NCI-H2029 treated with DMSO at 0.1 percent for 48 hours (cell line): ENCODE measurements at regions not wholly inside any gene's neighbourhood (a gene's known extent, or its start where the extent isn't known, plus 50 kb on each side); places are given as distances from the start of the nearest gene placed in this dataset.
"Not testable (repeated sequence)": the region's sequence is repeated elsewhere in the genome, so short reads cannot be mapped to it uniquely, and the experiment has no call there.

Source experiments
- DNase-seq: peaks from one replicate; lab custom pipeline; 2025; lab: John Stamatoyannopoulos, UW

DNA sequence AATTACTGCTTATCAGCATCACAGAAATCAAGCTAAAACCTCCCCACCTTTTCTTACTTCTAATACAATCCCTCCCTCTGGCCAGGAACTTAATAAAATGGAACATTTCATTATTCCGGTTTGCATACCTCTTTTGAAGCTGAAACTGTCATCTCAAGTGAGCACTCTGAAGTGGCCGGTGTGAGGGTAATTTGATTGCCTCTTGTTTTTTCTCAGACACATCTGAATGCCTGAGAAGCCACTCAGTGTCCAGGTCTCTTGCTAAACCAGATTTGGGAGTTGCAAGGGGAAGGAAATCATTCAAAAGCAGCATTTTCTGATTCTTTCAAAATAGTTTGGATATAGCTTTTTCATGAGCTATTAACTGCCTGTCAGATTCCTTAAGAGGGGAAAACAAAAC lies 190.3 kb downstream of the C1D start:
- no peak for DNase-seq

DNA sequence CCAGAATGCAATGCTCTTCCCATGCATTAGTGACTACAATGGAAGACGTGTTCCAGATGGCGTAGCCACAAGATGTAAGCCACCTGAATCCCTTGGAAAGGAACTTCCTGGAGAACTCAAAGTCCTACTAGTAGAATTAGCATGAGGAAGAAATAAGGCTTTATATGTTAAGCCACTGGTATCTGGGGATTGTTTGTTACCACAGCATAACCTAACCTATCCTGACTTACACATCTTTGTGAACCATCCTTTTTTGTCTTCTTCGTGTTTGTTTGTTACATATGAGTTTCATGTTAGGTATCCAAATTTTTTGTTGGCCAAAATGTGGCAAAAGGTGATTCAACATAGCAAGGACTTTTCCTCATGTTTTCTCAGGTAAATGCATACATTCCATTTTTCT lies 188.9 kb downstream of the C1D start:
- no peak for DNase-seq

DNA sequence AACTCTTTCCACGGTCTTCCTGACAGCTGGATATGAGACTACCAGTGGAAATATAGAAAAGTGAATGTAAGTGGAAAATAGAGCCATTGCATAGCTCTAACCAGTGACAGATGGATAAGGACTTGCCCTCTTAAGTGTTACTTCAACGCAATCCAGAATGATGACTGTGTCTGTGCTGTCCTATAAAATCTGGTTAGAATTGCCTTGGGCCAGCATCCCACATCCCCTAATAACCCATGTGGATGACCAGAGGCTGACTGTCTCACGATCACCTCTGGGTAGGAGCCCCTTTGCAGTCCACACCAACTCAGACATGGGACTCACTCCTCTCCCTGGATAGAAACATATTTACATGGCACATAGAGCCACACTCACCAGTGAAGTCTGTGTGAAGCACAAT lies 186.6 kb downstream of the C1D start:
- no peak for DNase-seq

DNA sequence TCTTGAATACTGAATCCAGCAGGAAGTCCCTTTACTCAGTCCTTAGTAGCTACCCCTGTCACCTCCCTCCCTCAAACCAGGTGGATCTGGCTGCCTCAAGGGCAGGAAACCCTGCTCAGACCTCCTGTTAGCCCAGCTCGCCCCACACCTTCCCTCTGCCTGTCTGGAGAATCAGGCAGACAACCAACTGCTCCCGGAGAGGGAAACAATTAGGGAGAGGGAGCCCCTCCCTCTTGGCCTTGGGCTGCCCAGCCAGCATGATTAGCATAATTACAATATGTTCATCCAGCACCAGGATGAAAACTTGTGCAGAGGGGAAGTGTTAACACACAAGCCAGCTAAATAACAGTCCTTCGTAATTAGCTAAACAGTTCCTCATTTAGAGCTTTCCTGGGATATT lies 185.5 kb downstream of the C1D start:
- no peak for DNase-seq

DNA sequence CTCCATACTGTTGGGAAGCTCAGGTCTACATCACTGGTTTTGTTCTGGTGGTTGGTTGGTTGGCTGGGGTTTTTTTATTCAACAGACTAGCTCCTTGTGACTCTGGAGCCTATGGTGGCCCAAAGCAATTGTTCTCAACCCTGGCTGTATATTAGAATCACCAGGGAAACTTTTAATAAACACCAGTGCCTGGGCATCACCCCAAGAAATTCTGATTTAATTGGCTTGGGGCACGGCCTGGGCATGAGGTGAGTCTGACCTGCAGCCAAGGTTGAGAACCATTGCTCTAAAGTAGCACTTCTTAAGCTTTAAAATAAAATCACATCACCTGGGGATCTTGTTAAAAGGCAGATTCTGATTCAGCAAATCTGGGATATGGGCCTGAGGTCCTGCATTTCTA lies 184.1 kb downstream of the C1D start:
- DNase-seq: no peak

DNA sequence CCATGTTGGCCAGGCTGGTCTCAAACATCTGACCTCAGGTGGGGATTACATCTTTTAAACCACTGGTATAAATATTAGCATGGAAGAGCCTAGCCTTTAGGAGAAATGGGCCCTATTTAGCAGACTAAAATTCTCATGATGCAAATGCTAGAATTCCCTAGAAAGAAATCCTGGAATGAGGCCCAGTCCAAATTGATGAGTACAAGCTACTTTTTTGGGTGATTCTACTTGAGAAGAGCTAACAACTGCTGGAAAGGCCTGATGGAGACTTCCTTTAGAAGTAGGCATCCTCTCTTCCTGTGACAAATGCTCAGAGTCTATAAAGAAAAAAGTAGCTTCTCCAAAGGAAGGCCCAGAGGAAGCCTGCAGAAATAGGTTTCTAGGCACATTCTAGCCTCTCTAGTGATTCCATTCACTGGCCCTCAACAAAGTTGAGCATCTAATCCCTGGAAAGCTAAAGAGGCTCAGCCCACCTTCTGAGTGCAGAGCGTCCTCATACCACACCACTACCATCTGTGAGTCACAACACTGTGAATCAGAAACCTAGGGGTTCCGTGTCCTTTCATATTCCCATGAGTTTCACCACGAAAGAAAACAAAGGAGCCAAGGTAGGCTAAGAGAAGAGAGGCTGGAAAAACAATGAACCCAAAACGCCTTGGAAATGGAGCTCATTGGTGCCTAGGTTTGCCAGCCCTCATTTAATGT lies 183.1 kb downstream of the C1D start:
- no peak for DNase-seq

DNA sequence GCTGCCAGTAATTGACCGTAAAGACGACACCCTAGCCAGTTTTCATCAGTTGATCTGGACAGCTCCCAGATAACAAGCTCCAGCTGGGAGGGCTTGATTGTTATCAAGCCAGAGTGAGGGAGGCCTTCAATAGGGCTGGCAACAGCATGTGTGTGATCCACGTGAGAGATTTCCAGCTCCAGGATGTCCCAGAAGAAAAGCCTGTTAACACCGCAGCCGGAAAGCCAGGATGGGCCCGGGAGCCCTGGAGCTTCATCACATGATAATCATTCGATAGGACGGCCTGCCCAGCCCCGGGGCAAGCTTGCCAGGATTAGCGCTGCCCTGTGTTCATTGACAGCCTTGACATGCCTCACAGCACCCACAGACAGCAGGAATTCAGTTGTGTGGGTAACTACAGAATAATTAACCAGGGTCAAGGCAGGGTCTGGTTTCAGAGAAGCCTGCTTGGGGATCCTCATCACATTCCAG lies 182.5 kb downstream of the C1D start:
- DNase-seq: no peak

- no peak for DNase-seq
These were observed 181.0 kb downstream of the C1D start for GRCh38 chr2:67881816-67882215.

DNA sequence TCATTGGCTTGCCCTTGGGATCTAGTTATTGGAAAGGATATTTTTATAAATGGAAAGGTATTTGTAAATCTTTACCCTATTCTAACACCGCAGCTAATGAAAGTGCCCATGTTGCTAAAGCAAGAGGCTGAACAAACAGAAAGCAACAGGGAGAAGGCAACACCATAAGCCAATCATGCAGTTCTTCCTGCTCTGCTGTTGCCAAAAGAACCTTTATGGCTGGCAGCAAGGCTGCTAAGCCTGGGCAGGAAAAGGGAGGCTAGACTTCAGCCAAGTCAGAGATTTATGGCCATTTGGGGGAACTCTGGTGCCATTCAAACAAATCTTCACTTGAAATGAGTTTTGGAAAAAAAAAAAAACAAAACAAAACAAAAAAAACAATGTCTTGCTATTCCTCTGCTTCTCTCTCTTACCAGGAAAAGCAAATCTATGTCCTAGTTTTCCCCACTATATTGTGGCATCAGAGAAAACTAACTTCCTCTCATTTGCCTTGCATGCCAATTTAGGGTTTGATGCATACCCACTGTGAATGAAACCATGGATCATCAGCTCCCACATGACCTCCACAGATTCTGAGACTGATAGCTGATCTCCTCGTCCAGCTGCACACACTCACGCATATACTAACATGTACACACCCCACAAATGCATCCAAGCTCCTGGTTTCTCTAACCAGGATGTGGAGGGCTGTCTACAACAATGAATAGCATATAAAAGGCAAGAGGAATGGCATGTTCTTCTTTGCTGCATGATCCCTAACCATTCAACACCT lies 179.3 kb downstream of the C1D start:
- DNase-seq: no peak

- no peak for DNase-seq
These were observed 174.3 kb downstream of the C1D start for GRCh38 chr2:67888351-67889005.

GRCh38 chr2:67889056-67889455 lies 173.7 kb downstream of the C1D start:
- no peak for DNase-seq

- DNase-seq: no peak
These were observed 171.2 kb downstream of the C1D start for GRCh38 chr2:67891642-67892041.

DNA sequence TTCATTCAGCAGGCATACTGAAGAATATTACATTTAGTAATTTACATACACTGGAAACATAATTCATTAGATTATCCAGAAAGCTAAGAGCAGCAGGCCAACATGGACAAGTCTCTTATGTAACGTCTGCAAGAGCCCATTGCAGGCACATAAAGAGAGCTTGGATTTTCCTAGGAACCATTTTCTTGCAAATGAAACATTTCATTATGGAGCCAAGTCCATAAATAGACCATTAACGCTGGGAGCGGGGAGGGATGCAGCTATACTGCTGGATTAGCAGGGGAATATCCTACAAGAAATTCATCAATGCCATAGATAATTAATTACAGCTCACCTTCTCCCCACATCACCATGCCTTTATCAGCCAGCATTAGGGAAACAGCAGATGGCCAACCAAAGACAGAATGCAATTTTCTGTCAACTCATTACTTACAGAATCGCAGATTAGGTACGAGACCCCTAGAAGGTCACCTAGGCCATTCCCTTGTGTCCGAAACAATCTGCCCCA lies 170.4 kb downstream of the C1D start:
- no peak for DNase-seq

GRCh38 chr2:67895227-67895941 lies 167.4 kb downstream of the C1D start:
- no peak for DNase-seq

- DNase-seq: no peak
These were observed 166.7 kb downstream of the C1D start for GRCh38 chr2:67896076-67896475.

GRCh38 chr2:67896476-67896875 lies 166.3 kb downstream of the C1D start:
- DNase-seq: no peak

DNA sequence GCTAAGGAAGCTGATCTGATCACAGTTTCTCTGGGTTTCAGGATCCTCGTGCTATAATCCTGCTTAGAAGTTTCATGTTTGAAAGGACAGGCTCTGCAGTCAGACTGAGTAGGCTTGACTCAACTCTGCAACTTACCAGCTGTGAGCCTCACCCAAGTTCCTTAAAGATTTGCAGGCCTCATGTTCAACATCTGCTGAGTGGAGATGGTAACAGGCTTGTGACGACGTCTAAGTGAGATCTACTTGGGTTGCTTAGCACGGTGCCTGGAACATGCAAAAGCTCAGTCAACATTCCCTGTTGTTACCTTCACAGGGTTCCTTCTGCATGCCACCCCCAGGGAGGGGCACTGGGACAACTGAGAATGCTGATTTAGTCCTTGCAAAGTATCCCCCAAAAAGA lies 164.2 kb downstream of the C1D start:
- DNase-seq: no peak

GRCh38 chr2:67899187-67899586 lies 163.6 kb downstream of the C1D start:
- peak; percentile 17 for DNase-seq

- DNase-seq: no peak
These were observed 162.0 kb downstream of the C1D start for GRCh38 chr2:67900826-67901225.

- no peak for DNase-seq
These were observed 158.2 kb downstream of the C1D start for GRCh38 chr2:67904566-67904965.

DNA sequence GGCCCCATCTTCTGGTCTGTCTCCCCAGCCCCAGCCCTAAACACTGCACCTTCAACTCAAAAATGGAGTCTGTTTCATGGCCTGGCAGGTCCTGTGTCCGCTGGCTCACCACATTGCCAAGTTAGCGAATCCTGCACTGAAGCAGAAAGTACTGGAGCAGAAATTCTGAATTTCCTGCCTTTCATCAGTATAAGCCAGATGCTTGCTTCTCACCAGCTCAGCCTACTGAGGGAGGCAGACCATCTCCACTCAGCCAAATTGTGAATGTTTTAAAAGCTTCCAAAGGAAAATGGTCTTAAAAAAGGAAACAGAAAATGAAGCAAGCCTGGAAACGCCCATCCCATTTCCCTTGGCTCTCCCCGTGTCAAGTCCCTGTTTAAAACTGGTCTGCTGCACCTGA lies 157.8 kb downstream of the C1D start:
- DNase-seq: no peak

- not testable (repeated sequence) for DNase-seq
These were observed 156.3 kb downstream of the C1D start for GRCh38 chr2:67906547-67906946.
